ENCODE measurements at regions not wholly inside any gene's neighbourhood (a gene's known extent, or its start where the extent isn't known, plus 50 kb on each side); places are given as distances from the start of the nearest gene placed in this dataset.

GRCh38 chr11:39972461-39972860 lies 1487.0 kb downstream of the LRRC4C start:
- WGBS, result 78% methylated on average over 5 of the region's 5 CpGs
- H3K4me3 ChIP-seq (ENCODE audit: low read depth in 1 of 3, low read length in 3 of 3), result no peak overlapping the region
- no peak overlapping the region for H3K27ac ChIP-seq (ENCODE audit: low read depth in 1 of 2, low read length in 2 of 2)

More at GRCh38 chr11:39972461-39972860, 1487.0 kb downstream of the LRRC4C start:
- TF ChIP-seq YY1 (IDR thresholded peaks at IDR 0.05), result no peak
- TF ChIP-seq RAD21 (IDR thresholded peaks at IDR 0.05), result no peak
- TF ChIP-seq RXRA (IDR thresholded peaks at IDR 0.05), result no peak
- no peak for TF ChIP-seq NR2F2 (IDR thresholded peaks at IDR 0.05)
- TF ChIP-seq FOXA1 (IDR thresholded peaks at IDR 0.05), result no peak
- TF ChIP-seq HNF4A (conservative IDR thresholded peaks at IDR 0.05), result no peak
- TF ChIP-seq MAX (IDR thresholded peaks at IDR 0.05), result no peak
- no peak for TF ChIP-seq JUND (IDR thresholded peaks at IDR 0.05)
- no peak for TF ChIP-seq TAF1 (conservative IDR thresholded peaks at IDR 0.05)
- TF ChIP-seq REST (IDR thresholded peaks at IDR 0.05), result no peak
- TF ChIP-seq ZBTB33 (IDR thresholded peaks at IDR 0.05), result no peak
- TF ChIP-seq CTCF (IDR thresholded peaks at IDR 0.05; ENCODE audit: low read depth, low read length, missing input control), result no peak
- no peak for TF ChIP-seq FOXA2 (IDR thresholded peaks at IDR 0.05)
- TF ChIP-seq GABPA (IDR thresholded peaks at IDR 0.05 in 1 of 2, conservative IDR thresholded peaks at IDR 0.05 in 1 of 2), result no peak
- no peak for TF ChIP-seq SP1 (IDR thresholded peaks at IDR 0.05)
- no peak for TF ChIP-seq ATF3 (IDR thresholded peaks at IDR 0.05)
- TF ChIP-seq EGR1 (IDR thresholded peaks at IDR 0.05; ENCODE audit: low read depth in 2 of 2), result no peak
- no peak for TF ChIP-seq HNF4G (IDR thresholded peaks at IDR 0.05)
- Histone ChIP-seq H3K4me1 (ENCODE audit: control insufficient read depth in 4 of 4, insufficient read depth in 4 of 4, low read length in 3 of 4) (no peaks in the 10 kb centered on the region), H3K9me3 (ENCODE audit: control insufficient read depth in 4 of 4, low read length in 3 of 4) (no peaks in the 10 kb centered on the region), H3K9ac (ENCODE audit: low read depth in 1 of 2, low read length in 2 of 2) (no peak overlapping the region), H3K27me3 (ENCODE audit: control insufficient read depth in 4 of 4, insufficient read depth in 4 of 4, low read length in 3 of 4) (no peaks in the 10 kb centered on the region), H3K36me3 (ENCODE audit: control insufficient read depth in 4 of 4, insufficient read depth in 3 of 4, low read depth in 1 of 4, low read length in 3 of 4) (no peaks in the 10 kb centered on the region)
- DNase-seq (ENCODE audit: low spot score), result no peak

Measured in liver (tissue), 8 donors.